ENCODE measurements at regions not wholly inside any gene's neighbourhood (a gene's known extent, or its start where the extent isn't known, plus 50 kb on each side); places are given as distances from the start of the nearest gene placed in this dataset.
"Not testable (repeated sequence)": the region's sequence is repeated elsewhere in the genome, so short reads cannot be mapped to it uniquely, and the experiment has no call there.

DNA sequence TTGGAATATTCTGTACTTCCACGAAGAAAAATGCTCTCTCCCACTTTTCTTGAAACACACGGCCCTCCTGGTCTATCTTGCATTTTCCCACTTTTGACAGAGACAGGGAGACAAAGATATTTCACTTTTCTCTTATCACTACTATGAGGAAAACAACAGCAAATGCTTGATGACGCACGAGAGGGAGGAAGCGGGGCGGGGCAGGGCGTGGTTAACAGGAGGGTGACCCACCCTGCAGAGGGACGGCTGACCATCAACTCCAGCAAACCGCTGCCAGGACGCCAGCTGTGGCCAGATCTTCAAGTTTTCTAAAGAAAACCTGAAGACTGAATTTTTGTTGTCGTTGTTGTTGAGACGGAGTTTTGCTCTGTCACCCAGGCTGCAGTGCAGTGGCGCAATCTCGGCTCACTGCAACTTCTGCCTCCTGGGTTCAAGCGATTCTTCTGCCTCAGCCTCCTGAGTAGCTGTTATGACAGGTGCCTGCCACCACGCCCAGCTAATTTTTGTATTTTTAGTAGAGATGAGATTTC is 63.8 kb downstream of the NSUN5 start:
- not testable (repeated sequence) for DNase-seq (ENCODE audit: low spot score); ATAC-seq (ENCODE audit: low FRiP score)

DNA sequence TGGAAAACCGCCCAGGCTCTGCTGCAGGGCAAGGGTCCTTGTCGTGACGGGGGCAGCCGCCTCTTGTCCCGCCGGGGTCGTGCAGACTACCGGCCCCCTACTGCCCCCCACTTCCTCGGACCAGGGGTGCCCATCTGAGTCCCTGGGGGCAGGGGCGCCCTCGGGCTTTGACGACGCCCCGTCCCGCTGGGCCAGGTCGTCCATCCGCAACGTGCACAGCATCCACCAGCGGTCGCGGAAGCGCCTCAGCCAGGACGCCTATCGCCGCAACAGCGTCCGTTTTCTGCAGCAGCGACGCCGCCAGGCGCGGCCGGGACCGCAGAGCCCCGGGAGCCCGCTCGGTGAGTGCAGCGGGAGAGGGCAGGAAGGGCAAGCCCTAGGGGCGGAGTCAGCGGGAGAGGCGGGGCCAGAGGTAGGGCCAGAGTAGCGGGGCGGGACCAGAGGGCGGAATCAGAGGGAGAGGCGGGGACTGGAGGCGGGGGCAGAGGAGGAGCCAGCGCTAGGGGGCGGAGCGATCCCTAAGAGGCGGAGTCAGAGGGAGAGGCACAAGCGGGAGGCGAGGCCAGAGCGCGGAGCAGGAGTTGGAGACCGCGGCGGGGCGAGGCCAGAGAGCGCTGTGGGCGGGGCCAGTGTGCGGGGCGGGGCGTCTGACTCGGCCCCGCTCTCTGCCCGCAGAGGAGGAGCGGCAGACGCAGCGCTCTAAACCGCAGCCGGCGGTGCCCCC is 73.5 kb downstream of the NSUN5 start:
- DNase-seq (ENCODE audit: low spot score), result peak; percentile 73

DNA sequence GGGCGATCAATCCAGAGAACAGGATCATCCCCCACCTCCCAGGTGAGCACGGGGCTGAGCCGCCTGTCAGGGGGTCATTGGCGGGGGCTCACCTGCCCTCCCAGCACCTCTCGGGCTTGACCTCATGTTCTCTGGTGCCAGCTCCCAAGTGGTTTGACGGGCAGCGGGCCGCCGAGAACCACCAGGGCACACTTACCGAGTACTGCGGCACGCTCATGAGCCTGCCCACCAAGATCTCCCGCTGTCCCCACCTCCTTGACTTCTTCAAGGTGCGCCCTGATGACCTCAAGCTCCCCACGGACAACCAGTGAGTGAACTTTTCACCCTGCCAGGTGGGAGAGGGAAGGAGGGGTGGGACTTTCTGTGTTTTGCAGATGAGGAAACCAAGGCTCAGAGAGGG is 82.9 kb downstream of the NSUN5 start:
- ATAC-seq (ENCODE audit: low FRiP score); DNase-seq (ENCODE audit: low spot score): not testable (repeated sequence)

More for the DNA sequence above, 73.5 kb downstream of the NSUN5 start:
- ATAC-seq (ENCODE audit: low FRiP score), result peak; percentile 99

DNA sequence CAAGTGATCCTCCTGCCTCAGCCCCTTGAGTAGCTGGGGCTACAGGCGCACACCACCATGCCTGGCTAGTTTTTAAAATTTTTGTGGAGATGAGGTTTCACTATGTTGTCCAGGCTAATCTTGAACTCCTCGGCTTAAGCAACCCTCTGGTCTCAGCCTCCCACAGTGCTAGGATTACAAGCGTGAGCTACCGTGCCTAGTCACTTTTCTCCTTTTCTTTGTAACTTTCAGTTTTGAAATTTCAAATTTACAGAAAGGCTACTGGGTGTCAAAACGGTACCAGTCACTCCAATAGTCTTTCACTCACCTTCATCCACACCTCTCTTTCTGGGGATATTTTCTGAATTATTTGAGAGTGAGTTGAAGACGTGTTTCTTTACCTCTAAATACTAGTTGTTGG is 86.9 kb downstream of the NSUN5 start:
- not testable (repeated sequence) for DNase-seq (ENCODE audit: low spot score); ATAC-seq (ENCODE audit: low FRiP score)

DNA sequence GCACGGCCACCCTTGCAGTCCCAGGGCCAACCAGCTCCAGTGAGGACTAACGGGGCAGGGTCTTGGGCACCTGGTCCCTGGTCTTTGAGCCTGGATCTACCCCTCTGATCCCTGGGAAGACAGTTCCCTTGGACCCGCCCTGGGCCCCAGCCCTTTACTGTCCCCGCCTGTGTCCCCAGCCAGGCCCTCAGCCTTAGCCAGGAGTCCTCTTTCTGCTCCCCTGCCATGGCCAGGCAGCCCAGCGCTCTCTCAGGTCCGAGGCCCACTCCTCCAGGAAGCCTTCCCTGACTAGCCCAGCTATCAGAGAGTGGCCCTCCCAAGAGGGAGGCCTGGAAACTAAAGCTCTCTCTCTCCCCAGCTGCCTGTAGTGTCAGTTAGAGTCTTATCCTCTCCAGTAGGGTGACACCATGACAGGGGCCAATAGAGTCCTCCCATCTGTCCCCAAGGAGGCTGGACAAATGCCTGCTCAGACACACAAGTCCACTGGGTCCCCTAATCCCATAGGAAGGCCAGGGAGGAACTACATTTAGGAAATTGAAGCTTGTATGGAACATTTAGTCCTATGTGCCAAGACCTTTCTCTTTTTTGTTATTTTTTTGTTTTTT is 87.8 kb downstream of the NSUN5 start:
- DNase-seq (ENCODE audit: low spot score), result not testable (repeated sequence)
- ATAC-seq (ENCODE audit: low FRiP score), result peak; percentile 24

DNA sequence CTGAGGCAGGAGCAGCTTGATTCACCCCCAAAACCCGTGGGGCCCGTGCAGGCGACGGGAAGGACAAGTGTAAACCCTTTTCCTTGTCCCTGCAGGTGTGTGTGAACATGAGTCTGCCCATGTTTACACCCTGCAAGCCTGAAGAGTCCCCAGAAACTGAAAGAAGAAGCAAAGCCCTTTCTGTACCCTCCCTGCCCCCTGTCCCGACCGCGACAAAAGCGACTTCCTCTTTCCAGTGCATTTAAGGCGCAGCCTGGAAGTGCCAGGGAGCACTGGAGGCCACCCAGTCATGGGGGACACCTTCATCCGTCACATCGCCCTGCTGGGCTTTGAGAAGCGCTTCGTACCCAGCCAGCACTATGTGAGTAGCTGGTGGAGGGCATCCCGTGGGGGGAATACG is 88.3 kb downstream of the NSUN5 start:
- not testable (repeated sequence) for DNase-seq (ENCODE audit: low spot score); ATAC-seq (ENCODE audit: low FRiP score)

DNA sequence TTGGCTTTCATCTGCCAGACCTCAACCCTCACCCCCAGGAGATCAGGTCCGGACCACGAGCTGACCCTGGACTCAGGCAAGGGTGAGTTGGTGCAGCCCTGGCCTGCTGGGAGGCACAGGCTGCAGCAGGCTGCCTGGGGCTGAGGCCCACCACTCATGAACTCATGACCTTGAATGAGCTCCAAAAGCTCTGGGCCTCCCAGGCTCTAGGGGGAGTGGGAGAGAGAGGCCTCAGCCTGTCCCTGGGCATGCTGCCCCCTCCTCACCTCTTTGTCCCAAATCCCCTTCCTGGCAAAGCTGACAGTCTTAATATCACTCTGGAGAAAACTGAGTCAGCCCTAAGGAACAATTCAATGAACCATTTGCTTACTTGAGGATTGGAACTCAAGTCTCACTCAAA is 89.8 kb downstream of the NSUN5 start:
- not testable (repeated sequence) for DNase-seq (ENCODE audit: low spot score); ATAC-seq (ENCODE audit: low FRiP score)

DNA sequence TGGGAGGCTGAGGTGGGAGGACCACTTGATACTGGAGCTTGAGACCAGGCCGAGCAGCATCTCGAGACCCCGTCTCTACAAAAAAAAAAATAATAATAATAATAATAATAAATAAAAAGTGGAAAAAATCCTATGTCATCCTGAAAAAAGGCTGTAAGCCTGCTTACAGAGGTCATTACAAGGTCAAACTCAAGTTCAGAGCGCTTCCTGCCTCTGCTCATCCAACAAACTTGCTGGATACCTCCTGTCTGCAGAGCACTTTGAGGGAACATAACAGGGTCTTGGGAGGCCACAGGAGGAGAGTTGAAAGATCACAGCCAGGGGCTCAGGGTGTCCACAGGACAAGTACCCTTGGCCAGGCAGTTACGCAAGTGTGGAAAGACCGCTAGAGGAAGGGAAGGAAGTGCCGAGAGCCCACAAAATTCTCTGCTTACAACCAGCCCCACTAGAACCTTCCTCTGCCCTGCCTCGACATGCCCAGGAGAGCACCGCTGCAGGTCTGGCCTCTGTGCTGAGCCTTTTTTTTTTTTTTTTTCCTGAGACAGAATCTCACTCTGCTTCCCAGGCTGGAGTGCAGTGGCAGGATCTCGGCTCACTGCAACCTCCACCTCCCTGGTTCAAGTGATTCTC is 92.5 kb downstream of the NSUN5 start:
- not testable (repeated sequence) for ATAC-seq (ENCODE audit: low FRiP score); DNase-seq (ENCODE audit: low spot score)

DNA sequence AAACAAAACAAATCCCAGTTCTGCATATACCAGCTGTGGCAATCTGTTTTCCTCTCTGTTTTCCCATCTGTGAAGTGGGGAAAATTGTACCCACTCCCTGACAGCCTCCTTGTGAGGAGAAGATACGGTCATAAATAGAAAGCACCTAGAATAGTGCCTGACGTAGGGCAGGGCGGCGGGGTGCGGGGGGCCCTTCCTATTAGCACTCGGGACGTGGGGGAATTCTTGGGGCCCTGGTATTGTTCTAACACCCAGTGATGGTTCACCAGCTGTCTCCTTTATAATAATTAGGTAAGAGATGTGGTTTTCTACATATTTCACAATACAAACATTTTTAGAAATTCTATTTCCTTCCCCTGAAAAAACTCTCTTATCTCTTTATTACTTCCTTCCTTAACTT is 93.4 kb downstream of the NSUN5 start:
- DNase-seq (ENCODE audit: low spot score); ATAC-seq (ENCODE audit: low FRiP score): not testable (repeated sequence)

DNA sequence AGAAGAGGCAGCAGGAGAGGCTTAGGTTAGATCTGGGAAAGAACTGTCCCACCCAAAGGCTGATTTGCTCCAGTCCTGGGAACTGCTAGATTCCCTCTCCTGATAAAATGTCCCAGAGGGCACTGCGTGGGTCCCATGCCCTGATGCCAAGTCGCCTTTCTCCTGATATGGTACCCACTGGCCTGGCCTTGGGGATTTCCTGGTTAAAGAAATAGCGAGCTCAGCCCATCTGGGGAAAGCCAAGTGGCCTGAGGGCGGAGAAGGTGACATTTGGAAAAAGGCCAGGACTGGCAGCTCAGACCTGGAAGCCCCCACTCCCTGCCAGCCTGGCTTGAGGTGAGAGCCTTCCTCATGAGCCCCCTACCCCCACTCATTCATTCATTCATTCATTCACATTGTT is 94.2 kb downstream of the NSUN5 start:
- peak; percentile 13 for ATAC-seq (ENCODE audit: low FRiP score)

DNA sequence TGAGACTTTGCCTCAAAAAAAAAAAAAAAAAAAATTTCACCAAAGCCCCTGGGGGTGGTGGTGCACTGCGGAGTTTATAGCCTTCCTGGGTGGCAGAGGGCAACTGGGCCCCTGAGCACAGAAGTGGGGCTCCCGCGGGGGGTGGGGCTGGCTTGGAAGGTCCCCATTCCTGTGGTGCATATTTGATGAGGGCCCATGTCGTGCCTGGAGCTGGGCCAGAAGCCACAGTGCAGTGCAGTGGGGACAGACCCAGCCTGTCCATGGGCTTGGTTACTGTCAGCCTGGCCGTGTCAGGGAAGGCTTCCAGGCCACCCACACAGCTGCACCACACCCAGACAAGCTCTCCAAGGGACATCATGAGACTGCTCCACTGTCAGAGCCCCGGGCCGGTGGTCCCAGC is 95.5 kb downstream of the NSUN5 start:
- ATAC-seq (ENCODE audit: low FRiP score), result not testable (repeated sequence)

More for the DNA sequence above, 94.2 kb downstream of the NSUN5 start:
- DNase-seq (ENCODE audit: low spot score), result not testable (repeated sequence)

DNA sequence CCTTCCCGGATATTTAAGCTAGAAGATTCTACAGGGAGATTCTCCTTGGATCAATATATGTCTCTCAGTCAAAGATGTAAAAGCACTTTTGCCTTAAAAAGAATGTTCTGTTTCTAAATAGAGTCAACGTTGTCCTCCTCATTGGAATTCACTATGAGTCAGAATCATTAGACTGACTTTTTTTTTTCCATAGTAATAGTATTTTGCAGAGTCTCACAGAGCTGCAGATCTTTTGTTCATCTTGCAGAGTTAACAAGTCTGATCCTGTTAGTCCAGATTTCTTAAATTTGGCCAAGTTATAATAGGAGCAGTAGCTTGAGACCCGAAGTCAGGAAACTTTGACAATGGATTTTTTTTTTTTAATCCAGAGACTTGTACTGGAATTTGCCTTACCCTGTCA is 103.0 kb downstream of the NSUN5 start:
- not testable (repeated sequence) for DNase-seq (ENCODE audit: low spot score); ATAC-seq (ENCODE audit: low FRiP score)

More for the DNA sequence above, 95.5 kb downstream of the NSUN5 start:
- not testable (repeated sequence) for DNase-seq (ENCODE audit: low spot score)

DNA sequence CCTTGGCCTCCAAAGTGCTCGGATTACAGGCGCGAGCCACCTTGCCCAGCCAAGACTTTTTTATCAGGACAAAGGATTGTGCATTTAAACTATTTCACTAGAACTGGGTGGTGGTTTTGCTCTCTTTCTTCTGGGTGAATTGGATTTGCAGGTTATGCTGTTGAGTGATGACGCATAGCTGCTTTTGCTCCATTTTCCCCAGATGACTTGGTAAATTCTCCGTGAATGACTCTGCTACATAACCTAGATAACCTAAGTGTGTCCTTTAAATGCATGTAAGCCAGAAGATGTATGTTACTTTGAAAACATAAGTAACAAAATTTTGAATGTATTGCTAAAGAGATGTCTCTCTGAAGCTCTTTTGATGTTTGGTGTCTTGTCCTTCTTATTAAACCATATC is 103.7 kb downstream of the NSUN5 start:
- not testable (repeated sequence) for DNase-seq (ENCODE audit: low spot score); ATAC-seq (ENCODE audit: low FRiP score)

DNA sequence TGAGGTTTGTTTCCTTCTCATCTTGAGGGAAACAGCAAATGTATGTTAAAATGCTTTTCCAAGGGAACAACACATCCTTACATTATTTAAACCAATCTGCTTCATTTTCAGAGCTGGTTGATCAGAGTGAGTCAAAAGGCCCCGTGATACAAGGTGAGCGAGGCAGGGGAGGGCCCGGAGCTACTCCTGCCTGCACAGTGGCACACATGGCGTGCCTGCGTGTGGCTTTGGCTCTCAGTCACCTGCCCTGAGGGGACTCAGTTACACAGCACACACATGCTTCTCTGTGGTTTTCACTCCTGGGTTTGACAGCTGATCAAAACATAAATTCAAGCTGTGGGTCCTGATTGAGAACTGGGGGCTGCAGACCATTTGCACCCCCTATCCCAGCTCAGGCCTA is 105.3 kb downstream of the NSUN5 start:
- ATAC-seq (ENCODE audit: low FRiP score); DNase-seq (ENCODE audit: low spot score): not testable (repeated sequence)

DNA sequence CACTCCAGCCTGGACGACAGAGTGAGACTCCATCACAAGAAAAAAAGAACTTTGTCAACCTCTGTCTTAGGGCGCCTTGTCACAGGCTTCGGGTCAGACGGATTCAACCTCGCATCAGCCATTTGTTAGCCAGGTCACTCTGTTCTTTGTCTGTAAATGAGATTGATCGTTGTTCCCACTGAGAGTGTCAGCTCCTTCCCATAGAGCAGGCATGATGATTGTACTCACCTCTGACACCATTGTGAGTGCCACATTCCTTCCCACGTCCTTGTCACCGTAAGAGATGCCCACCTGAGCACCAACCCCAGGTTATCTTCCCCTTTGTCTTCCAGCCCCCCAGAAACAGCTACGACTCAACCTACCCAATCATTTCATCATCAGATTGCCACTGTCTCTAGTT is 107.4 kb downstream of the NSUN5 start:
- ATAC-seq (ENCODE audit: low FRiP score); DNase-seq (ENCODE audit: low spot score): not testable (repeated sequence)

DNA sequence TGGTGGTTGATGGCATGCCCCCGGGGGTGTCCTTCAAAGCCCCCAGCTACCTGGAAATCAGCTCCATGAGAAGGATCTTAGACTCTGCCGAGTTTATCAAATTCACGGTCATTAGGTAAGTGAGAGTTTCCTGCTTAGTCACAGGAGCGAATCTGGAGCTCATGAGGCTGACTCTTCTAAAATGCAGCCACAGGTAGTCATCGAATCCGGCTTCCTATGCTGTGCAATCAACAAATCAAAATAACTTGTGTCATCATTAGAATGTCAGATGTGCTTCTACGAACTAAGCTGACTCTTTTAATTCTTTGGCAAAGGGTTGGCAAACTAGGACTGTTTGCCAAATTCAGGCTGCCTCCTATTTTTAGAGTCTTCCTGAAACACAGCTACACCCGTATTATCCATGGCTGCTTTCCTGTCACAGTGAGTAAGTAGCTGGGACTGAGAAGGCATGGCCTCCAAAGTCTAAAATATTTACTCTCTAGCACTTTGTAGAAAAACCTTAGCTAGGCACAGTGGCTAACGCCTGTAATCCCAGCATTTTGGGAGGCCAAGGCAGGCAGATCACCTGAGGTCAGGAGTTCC is 108.0 kb downstream of the NSUN5 start:
- not testable (repeated sequence) for ATAC-seq (ENCODE audit: low FRiP score); DNase-seq (ENCODE audit: low spot score)

DNA sequence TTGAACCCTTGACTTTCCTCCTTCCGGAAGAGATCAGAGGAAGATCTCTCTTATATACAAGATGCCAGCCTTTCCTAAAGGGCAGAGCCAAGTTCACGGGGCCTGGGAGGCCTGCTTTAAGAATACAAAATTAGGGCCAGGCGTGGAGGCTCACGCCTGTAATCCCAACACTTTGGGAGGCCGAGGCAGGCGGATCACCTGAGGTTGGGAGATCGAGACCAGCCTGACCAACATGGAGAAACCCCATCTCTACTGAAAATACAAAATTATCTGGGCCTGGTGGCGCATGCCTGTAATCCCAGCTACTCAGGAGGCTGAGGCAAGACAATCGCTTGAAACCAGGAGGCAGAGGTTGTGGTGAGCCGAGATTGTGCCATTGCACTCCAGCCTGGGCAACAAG is 108.2 kb upstream of the SPDYE9 start:
- not testable (repeated sequence) for DNase-seq (ENCODE audit: low spot score); ATAC-seq (ENCODE audit: low FRiP score)

DNA sequence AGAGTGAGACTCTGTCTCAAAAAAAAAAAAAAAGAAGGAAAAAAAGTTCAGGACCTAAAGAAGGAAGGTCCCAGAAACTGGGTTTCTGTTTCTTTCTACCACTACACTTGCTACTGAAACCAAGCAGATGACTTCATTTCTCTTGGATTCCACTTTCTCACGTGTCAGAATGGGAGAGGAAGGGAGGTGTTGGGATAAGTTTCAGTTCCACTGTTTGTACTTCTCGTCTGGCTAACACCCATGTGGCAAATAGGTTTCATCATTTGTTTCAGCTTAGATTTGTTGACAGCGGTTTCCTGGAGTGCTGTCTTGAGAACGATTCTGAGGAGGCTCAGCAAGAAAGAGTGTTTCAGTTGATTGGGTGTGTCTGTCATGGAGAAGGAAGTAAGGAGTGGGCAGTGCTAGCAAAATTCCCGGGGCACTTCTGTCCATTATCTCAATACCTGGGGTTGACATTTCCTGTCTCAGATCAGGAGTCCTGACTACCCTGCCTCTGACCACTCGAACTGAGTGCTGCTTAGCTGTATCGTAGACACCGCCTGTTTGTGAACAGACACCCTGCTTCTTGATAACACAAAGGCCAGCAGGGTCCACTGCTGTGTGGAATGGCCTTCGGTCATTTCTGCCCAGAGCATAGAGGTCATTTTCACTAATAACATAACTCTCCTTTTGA is 104.8 kb upstream of the SPDYE9 start:
- not testable (repeated sequence) for DNase-seq (ENCODE audit: low spot score); ATAC-seq (ENCODE audit: low FRiP score)

DNA sequence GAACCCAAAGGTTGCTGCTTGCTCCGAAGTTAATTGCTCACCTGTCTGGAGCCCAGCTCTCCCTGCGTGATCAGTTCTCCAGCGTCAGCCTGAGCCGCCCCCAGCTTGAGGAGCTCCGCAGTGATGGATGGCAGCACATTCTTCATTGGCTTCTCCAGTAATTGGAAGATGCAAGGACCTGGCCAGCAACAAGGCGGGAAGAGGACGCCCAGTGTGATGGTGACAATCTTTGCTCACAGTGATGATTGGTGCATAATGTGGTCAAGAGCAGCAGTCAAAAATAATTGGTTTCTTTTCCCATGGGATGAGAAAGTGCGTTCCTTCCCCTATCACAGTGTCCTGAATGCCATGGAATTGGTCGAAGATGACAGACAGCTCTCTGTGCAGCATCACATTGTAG is 102.4 kb upstream of the SPDYE9 start:
- not testable (repeated sequence) for ATAC-seq (ENCODE audit: low FRiP score); DNase-seq (ENCODE audit: low spot score)

All from omental fat pad (tissue), 1 donor.